ENCODE measurements at regions not wholly inside any gene's neighbourhood (a gene's known extent, or its start where the extent isn't known, plus 50 kb on each side); places are given as distances from the start of the nearest gene placed in this dataset.

DNA sequence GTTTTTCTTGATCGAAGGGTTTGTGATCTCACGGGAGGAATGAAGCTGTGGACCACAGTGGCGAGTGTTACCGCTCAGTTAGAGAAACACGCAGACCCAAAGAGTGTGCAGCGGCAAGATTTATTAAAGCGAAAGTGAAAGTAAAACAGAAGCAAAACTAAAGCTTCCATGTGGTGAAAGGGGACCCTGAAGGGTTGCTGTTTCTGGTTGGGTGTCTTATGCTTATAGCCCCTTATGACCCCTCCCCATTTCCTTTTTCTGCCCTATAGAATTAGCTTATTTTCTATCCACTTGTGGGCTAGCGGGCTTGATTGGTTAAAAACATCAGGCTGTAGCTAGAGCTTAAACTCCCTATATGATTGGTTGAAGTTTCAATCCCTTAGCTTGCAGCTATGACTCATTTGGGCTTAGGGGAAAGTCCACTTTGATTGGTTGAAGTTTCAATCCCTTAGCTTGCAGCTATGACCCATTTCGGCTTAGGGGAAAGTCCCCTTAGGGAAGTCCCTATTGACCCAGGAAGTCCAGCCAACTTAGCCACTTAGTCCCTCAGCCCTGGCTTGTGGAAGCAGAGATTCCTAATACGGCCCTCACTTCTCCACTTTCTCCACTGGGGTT, 171.2 kb upstream of the NWD2 start:
- TF ChIP-seq, protein P1, sequence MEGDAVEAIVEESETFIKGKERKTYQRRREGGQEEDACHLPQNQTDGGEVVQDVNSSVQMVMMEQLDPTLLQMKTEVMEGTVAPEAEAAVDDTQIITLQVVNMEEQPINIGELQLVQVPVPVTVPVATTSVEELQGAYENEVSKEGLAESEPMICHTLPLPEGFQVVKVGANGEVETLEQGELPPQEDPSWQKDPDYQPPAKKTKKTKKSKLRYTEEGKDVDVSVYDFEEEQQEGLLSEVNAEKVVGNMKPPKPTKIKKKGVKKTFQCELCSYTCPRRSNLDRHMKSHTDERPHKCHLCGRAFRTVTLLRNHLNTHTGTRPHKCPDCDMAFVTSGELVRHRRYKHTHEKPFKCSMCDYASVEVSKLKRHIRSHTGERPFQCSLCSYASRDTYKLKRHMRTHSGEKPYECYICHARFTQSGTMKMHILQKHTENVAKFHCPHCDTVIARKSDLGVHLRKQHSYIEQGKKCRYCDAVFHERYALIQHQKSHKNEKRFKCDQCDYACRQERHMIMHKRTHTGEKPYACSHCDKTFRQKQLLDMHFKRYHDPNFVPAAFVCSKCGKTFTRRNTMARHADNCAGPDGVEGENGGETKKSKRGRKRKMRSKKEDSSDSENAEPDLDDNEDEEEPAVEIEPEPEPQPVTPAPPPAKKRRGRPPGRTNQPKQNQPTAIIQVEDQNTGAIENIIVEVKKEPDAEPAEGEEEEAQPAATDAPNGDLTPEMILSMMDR (IDR thresholded peaks at IDR 0.05), result no peak
- TF ChIP-seq POLR2A (IDR thresholded peaks at IDR 0.05) (no peak), EP300 (IDR thresholded peaks at IDR 0.05) (no peak)
- Histone ChIP-seq H3K4me3 (no peak overlapping the region), H3K27ac (no peak overlapping the region), H3K4me1 (no peaks in the 10 kb centered on the region), H3K9me3 (peaks cover 0 to 6% (median 0%) of the 10 kb centered on the region in 4 donors), H3K36me3 (no peaks in the 10 kb centered on the region), H3K27me3 (no peaks in the 10 kb centered on the region)
- 94 to 95% methylated on average over 10 of the region's 10 CpGs for WGBS, 2 donors
- DNase-seq (ENCODE audit: low spot score in 2 of 2), result no peak

DNA sequence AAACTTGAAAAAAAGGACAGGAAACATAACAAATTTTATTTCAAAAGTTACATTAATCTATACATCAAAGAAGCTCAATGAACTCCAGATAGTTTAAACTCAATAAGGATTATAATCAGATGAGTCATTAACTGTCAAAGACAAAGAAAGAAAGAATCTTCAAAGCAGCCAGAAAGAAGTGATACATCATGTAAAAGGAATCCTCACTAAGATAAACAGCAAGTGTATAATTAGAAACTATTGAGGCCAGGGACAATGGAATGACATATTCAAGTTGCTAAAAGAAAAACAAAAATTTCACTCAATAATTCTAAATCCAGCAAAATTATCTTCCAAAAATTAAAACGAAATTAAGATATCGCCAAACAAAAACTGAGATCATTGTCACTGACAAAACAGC, 161.6 kb upstream of the NWD2 start:
- TF ChIP-seq EP300 (IDR thresholded peaks at IDR 0.05), result no peak
- TF ChIP-seq, protein P1 (IDR thresholded peaks at IDR 0.05), result no peak
- no peak for TF ChIP-seq POLR2A (IDR thresholded peaks at IDR 0.05)
- Histone ChIP-seq H3K27me3 (no peaks in the 10 kb centered on the region), H3K9me3 (peaks cover 0 to 16% (median 0%) of the 10 kb centered on the region in 4 donors), H3K4me3 (no peak overlapping the region), H3K36me3 (no peaks in the 10 kb centered on the region), H3K4me1 (no peaks in the 10 kb centered on the region), H3K27ac (no peak overlapping the region)
- no peak for DNase-seq (ENCODE audit: low spot score in 2 of 2)
- 88 to 96% methylated on average over 2 of the region's 2 CpGs for WGBS, 2 donors

DNA sequence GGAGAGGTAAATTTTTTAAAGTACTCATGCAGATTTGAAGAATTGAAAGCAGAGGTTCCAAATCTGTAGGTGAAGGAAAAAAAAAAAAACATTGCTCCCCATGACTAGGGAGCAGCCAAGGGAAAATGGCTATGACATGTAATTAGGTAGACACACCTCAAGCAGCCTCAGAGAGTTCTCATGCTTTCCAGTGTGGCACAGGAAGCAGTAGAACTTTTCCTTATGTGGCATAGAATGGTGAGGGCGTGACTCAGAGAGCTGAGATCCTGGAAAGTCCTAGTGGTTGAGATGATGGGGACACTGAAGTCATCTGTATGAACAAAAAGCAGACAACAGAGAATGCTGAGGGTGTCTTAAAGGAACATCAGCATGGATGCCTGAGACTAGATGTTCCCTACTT, 148.6 kb upstream of the NWD2 start:
- no peak for DNase-seq (ENCODE audit: low spot score in 2 of 2)
- no peak for TF ChIP-seq POLR2A (IDR thresholded peaks at IDR 0.05)
- TF ChIP-seq EP300 (IDR thresholded peaks at IDR 0.05), result no peak
- TF ChIP-seq, protein P1 (IDR thresholded peaks at IDR 0.05), result no peak
- 83% methylated on average over 1 of the region's 1 CpG for WGBS, 2 donors
- Histone ChIP-seq H3K4me3 (no peak overlapping the region), H3K9me3 (peaks cover 0 to 4% (median 0%) of the 10 kb centered on the region in 4 donors), H3K4me1 (no peaks in the 10 kb centered on the region), H3K27me3 (no peaks in the 10 kb centered on the region), H3K27ac (no peak overlapping the region), H3K36me3 (no peaks in the 10 kb centered on the region)

DNA sequence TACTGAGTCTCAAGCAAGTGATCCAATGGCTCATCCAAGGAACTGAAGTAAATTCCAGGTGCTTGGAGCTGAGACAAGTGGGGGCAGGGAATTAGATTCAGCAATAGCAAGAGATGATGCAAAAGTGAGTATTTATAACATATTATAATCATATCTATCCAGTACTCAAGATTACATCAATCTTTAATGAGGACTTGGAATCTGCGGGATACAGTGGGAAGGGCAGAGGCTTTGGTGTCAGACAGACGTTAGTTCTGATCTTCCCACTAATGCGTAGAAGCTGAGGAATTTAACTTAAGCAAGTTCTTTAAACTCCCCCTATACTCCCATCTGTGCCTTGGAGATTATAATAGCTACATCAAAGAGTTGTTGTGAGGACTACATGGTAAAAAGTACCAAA, 143.4 kb upstream of the NWD2 start:
- DNase-seq (ENCODE audit: low spot score in 2 of 2), result no peak
- Histone ChIP-seq H3K4me3 (no peak overlapping the region), H3K27ac (no peak overlapping the region), H3K27me3 (no peaks in the 10 kb centered on the region), H3K9me3 (no peaks in the 10 kb centered on the region), H3K36me3 (no peaks in the 10 kb centered on the region), H3K4me1 (no peaks in the 10 kb centered on the region)
- WGBS, 2 donors, result 85% methylated on average over 3 of the region's 3 CpGs
- TF ChIP-seq EP300 (IDR thresholded peaks at IDR 0.05) (no peak), POLR2A (IDR thresholded peaks at IDR 0.05) (no peak)
- TF ChIP-seq, protein P1 (IDR thresholded peaks at IDR 0.05), result no peak

DNA sequence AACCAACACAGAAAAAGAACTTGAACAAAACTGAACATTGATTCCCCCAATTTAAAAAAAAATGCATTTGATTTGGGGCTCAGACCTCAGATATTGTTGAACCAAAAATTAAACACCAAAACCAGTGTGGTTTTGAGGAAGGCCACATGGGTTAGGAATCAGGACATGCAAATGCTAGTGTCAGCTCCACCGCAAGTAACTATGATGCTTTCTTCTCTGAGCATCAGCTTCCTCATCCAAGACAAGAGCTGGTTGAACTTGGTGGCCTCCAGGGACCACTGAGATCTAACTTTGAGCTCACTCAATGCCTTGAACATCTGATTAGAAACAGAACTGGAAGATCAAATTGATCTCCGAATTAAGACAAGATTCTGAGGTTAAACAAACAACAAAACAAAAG, 142.9 kb upstream of the NWD2 start:
- H3K4me1 ChIP-seq, result no peaks in the 10 kb centered on the region
- 59 to 82% methylated on average over 2 of the region's 2 CpGs for WGBS, 2 donors
- H3K27ac ChIP-seq, result no peak overlapping the region
- TF ChIP-seq POLR2A (IDR thresholded peaks at IDR 0.05), result no peak
- TF ChIP-seq, protein P1 (IDR thresholded peaks at IDR 0.05), result no peak
- no peak for TF ChIP-seq EP300 (IDR thresholded peaks at IDR 0.05)
- H3K9me3 ChIP-seq, result no peaks in the 10 kb centered on the region
- no peaks in the 10 kb centered on the region for H3K27me3 ChIP-seq
- H3K4me3 ChIP-seq, result no peak overlapping the region
- no peaks in the 10 kb centered on the region for H3K36me3 ChIP-seq
- no peak for DNase-seq (ENCODE audit: low spot score in 2 of 2)
